H1 (cell line): ENCODE measurements at regions not wholly inside any gene's neighbourhood (a gene's known extent, or its start where the extent isn't known, plus 50 kb on each side); places are given as distances from the start of the nearest gene placed in this dataset.

Experiments used
- BACH1 ChIP-seq: IDR thresholded peaks from 2 replicates; pipeline ENCODE4 v1.6.1; 2012; ENCODE audit warnings: low read length, improper control_type of control experiment
- CHD1 ChIP-seq: IDR thresholded peaks from 2 replicates; pipeline ENCODE4 v1.6.1; 2012; ENCODE audit warnings: low read depth, low read length, improper control_type of control experiment
- CHD7 ChIP-seq: fragments of 300-600 bp; sonication (generic); IDR thresholded peaks from 2 replicates; pipeline ENCODE4 v1.7.1; 2012; ENCODE audit warnings: low read length, moderate library complexity, mild to moderate bottlenecking, inconsistent platforms; ENCODE audit not compliant: insufficient replicate concordance
- CTBP2 ChIP-seq: IDR thresholded peaks from 2 replicates; pipeline ENCODE4 v1.7.0; 2011; ENCODE audit warnings: borderline replicate concordance, mild to moderate bottlenecking, moderate library complexity, mixed read lengths, low read length; ENCODE audit not compliant: insufficient read depth, insufficient read length
- FOSL1 ChIP-seq: IDR thresholded peaks from 2 replicates; pipeline ENCODE4 v1.6.1; 2011; ENCODE audit warnings: mild to moderate bottlenecking, low read depth, low read length, moderate library complexity; ENCODE audit not compliant: insufficient read depth
- GTF2F1 ChIP-seq: IDR thresholded peaks from 2 replicates; pipeline ENCODE4 v1.6.1; 2012; ENCODE audit warnings: low read depth, low read length, improper control_type of control experiment, borderline replicate concordance
- JUN ChIP-seq: IDR thresholded peaks from 2 replicates; pipeline ENCODE4 v1.6.1; 2011; ENCODE audit warnings: low read depth, mild to moderate bottlenecking, improper control_type of control experiment, low read length
- KDM4A ChIP-seq: IDR thresholded peaks from one replicate; pipeline ENCODE4 v1.7.1; 2012; ENCODE audit warnings: low read depth, mild to moderate bottlenecking, moderate library complexity, low read length, inconsistent platforms; ENCODE audit not compliant: severe bottlenecking
- KDM5A ChIP-seq: fragments of 200-600 bp; IDR thresholded peaks from 2 replicates; pipeline ENCODE4 v1.7.1; 2012; ENCODE audit warnings: mild to moderate bottlenecking, low read length, inconsistent platforms, mixed read lengths
- NRF1 ChIP-seq: IDR thresholded peaks from 2 replicates; pipeline ENCODE4 v1.6.1; 2011; ENCODE audit warnings: mild to moderate bottlenecking, low read depth, low read length, improper control_type of control experiment
- POLR2A ChIP-seq, 2 experiments: IDR thresholded peaks; 1 replicate in 1 of 2; 2 replicates in 1 of 2; pipeline ENCODE4 v1.6.1; 2011; ENCODE audit warnings: low read depth in 2 of 2, low read length in 2 of 2, mild to moderate bottlenecking in 2 of 2; ENCODE audit errors: control extremely low read depth in 1 of 2
- RFX5 ChIP-seq: IDR thresholded peaks from 2 replicates; pipeline ENCODE4 v1.6.1; 2011; ENCODE audit warnings: low read depth, low read length, improper control_type of control experiment, borderline replicate concordance
- SIX5 ChIP-seq: IDR thresholded peaks from 2 replicates; pipeline ENCODE4 v1.6.1; 2011; ENCODE audit warnings: mild to moderate bottlenecking, low read depth, low read length
- TCF12 ChIP-seq: IDR thresholded peaks from 2 replicates; pipeline ENCODE4 v1.6.1; 2011; ENCODE audit warnings: low read depth, mild to moderate bottlenecking, low read length

GRCh38 chr16:26993511-26993910 lies 73.2 kb upstream of the C16orf82 start (continued):
- TF ChIP-seq CHD7 = no peak
- no peak for TF ChIP-seq NRF1
- no peak for TF ChIP-seq GTF2F1
- no peak for TF ChIP-seq SIX5
- no peak for TF ChIP-seq CTBP2
- no peak for TF ChIP-seq TCF12
- no peak for TF ChIP-seq KDM4A
- TF ChIP-seq KDM5A = no peak
- no peak for TF ChIP-seq BACH1
- no peak for TF ChIP-seq JUN
- no peak for TF ChIP-seq POLR2A (IDR thresholded peaks at IDR 0.05; ENCODE audit: control extremely low read depth in 1 of 2, low read depth in 2 of 2, low read length in 2 of 2)
- TF ChIP-seq RFX5 = no peak
- no peak for TF ChIP-seq FOSL1
- TF ChIP-seq CHD1 = no peak
